CD14-positive monocyte (primary cell): ENCODE measurements at regions not wholly inside any gene's neighbourhood (a gene's known extent, or its start where the extent isn't known, plus 50 kb on each side); places are given as distances from the start of the nearest gene placed in this dataset.

Experiments used
- DNase-seq, 3 donors: peaks; one replicate each; pipeline ENCODE4 v3.0.0-alpha.2; 2011 to 2022
- H2AFZ ChIP-seq: 2 replicates; pipeline ENCODE4 v1.6.0; 2012; ENCODE audit warnings: mild to moderate bottlenecking, low read depth, low read length, inconsistent platforms; ENCODE audit not compliant: insufficient read depth, poor library complexity, severe bottlenecking
- H3K27ac ChIP-seq, 2 donors: 1 replicate in 1 of 2; 2 replicates in 1 of 2; pipeline ENCODE4 v1.5.1; 2012 to 2013; ENCODE audit warnings: low read length in 2 of 2, control low read depth in 1 of 2, inconsistent platforms in 1 of 2, low read depth in 1 of 2, mild to moderate bottlenecking in 1 of 2
- H3K27me3 ChIP-seq, 2 donors: one replicate each; pipeline versions ENCODE4 v1.6.0 to v1.6.1; 2011 to 2013; ENCODE audit warnings: low read length in 2 of 2; ENCODE audit not compliant: control insufficient read depth in 2 of 2, insufficient read depth in 2 of 2
- H3K36me3 ChIP-seq, 2 donors: replicated peaks in 1 of 2; 1 replicate in 1 of 2; 2 replicates in 1 of 2; pipeline versions ENCODE4 v1.5.1 to v1.6.1; 2012 to 2013; ENCODE audit warnings: low read length in 2 of 2, control low read depth in 1 of 2, inconsistent platforms in 1 of 2, mild to moderate bottlenecking in 1 of 2; ENCODE audit not compliant: insufficient read depth in 2 of 2, control insufficient read depth in 1 of 2
- H3K4me1 ChIP-seq, 2 donors: 1 replicate in 1 of 2; 2 replicates in 1 of 2; pipeline versions ENCODE4 v1.5.1 to v1.6.1; 2012 to 2013; ENCODE audit warnings: low read length in 2 of 2, control low read depth in 1 of 2, inconsistent platforms in 1 of 2, mild to moderate bottlenecking in 1 of 2, moderate library complexity in 1 of 2; ENCODE audit not compliant: insufficient read depth in 2 of 2, control insufficient read depth in 1 of 2
- H3K4me2 ChIP-seq: replicated peaks from 2 replicates; pipeline ENCODE3; 2012; ENCODE audit warnings: low read length, moderate library complexity, mild to moderate bottlenecking; ENCODE audit not compliant: poor library complexity, severe bottlenecking; ENCODE audit errors: extremely low read depth
- H3K4me3 ChIP-seq, 3 experiments: fragments of 200-600 bp in 1 of 3; sonication (generic) in 1 of 3; replicated peaks in 1 of 3; 1 replicate in 2 of 3; 2 replicates in 1 of 3; pipeline ENCODE4 v1.5.1; 2011 to 2013; ENCODE audit warnings: low read length in 3 of 3, mild to moderate bottlenecking in 3 of 3, control low read depth in 2 of 3, low read depth in 2 of 3, inconsistent platforms in 1 of 3, moderate library complexity in 1 of 3
- H3K79me2 ChIP-seq: 2 replicates; pipeline ENCODE4 v1.6.0; 2012; ENCODE audit warnings: mild to moderate bottlenecking, control low read depth, inconsistent platforms, low read length, moderate library complexity; ENCODE audit not compliant: insufficient read depth
- H3K9ac ChIP-seq: 2 replicates; pipeline ENCODE4 v1.6.0; 2017; ENCODE audit warnings: low read length, mild to moderate bottlenecking; ENCODE audit not compliant: insufficient read depth, poor library complexity, severe bottlenecking
- H3K9me3 ChIP-seq, 2 donors: replicated peaks in 1 of 2; 1 replicate in 1 of 2; 2 replicates in 1 of 2; pipeline versions ENCODE4 v1.5.1 to v1.6.1; 2012 to 2013; ENCODE audit warnings: low read length in 2 of 2, control low read depth in 1 of 2; ENCODE audit not compliant: control insufficient read depth in 1 of 2, insufficient read depth in 1 of 2
- H4K20me1 ChIP-seq: 2 replicates; pipeline ENCODE4 v1.6.0; 2012; ENCODE audit warnings: mild to moderate bottlenecking, low read length, control low read depth, moderate library complexity; ENCODE audit not compliant: insufficient read depth
- H3K27ac Mint-ChIP-seq, 7 donors: one replicate each; pipeline ENCODE4 v1.8.0; 2020; ENCODE audit warnings: mild to moderate bottlenecking in 7 of 7, mixed read lengths in 7 of 7, moderate library complexity in 6 of 7, inconsistent platforms in 2 of 7
- H3K27me3 Mint-ChIP-seq, 3 donors: one replicate each; pipeline ENCODE4 v1.8.0; 2021 to 2022; ENCODE audit warnings: low read depth in 3 of 3, mild to moderate bottlenecking in 3 of 3, mixed read lengths in 3 of 3, moderate library complexity in 3 of 3, inconsistent platforms in 1 of 3
- H3K36me3 Mint-ChIP-seq, 2 donors: one replicate each; pipeline ENCODE4 v1.8.0; 2020; ENCODE audit warnings: mixed read lengths in 2 of 2, inconsistent platforms in 1 of 2, mild to moderate bottlenecking in 1 of 2
- H3K4me1 Mint-ChIP-seq: one replicate; pipeline ENCODE4 v1.8.0; 2020; ENCODE audit warnings: mild to moderate bottlenecking, mixed read lengths
- H3K4me3 Mint-ChIP-seq, 2 donors: one replicate each; pipeline ENCODE4 v1.8.0; 2020; ENCODE audit warnings: mild to moderate bottlenecking in 2 of 2, mixed read lengths in 2 of 2, moderate library complexity in 1 of 2
- H3K9me3 Mint-ChIP-seq, 7 donors: one replicate each; pipeline ENCODE4 v1.8.0; 2020 to 2022; ENCODE audit warnings: mixed read lengths in 7 of 7, mild to moderate bottlenecking in 6 of 7, moderate library complexity in 6 of 7, inconsistent platforms in 2 of 7
- WGBS: methylation state at CpG from one replicate; pipeline ENCODE4 v1.1.5; 2013; ENCODE audit warnings: missing lambda C conversion rate; ENCODE audit not compliant: insufficient coverage; 5-methylcytosine and 5-hydroxymethylcytosine counted together
- intact Hi-C, 2 donors: fragments of 100-400 bp; cut with micrococcal nuclease; formaldehyde crosslinking; loops; one replicate each; pipeline versions ENCODE4 v1.15.0 to v1.15.1; 2023
- TF ChIP-seq, protein P1 (sequence below): fragments of 200-600 bp; IDR thresholded peaks from one replicate; pipeline ENCODE4 v1.8.0; 2022; ENCODE audit warnings: antibody characterized with exemption, mild to moderate bottlenecking

DNA sequence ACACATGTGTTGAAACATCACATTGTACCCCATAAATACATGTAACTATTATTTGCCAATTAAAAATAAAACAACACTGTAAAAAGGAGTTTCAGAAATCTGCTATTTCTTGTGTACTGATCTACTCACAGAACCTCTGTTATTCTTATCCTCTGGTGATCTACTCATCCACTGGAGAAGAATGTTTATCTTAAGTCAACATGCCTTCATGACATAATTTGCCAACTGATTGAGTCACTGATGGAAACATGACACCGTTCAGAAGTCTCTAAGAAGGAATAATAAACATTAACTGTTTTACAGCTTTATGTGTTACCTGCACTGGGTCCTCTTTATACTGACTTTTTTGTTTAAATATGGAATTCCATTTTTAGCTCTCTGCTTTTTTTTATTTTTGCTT, 555.2 kb downstream of the DCDC2C start:
- DNase-seq = no peak
- H3K36me3 ChIP-seq = no peaks in the 10 kb centered on the region
- H3K27me3 ChIP-seq = no peaks in the 10 kb centered on the region
- no peak overlapping the region for H3K27ac Mint-ChIP-seq
- no peaks in the 10 kb centered on the region for H4K20me1 ChIP-seq
- WGBS = no CpG with 5 or more reads among the region's 1 CpG
- H3K9ac ChIP-seq = no peak overlapping the region
- no peak overlapping the region for H3K27ac ChIP-seq
- no peaks in the 10 kb centered on the region for H3K36me3 Mint-ChIP-seq
- H3K9me3 ChIP-seq = peaks cover 0 to 4% of the 10 kb centered on the region in 2 donors
- H3K4me1 ChIP-seq = no peaks in the 10 kb centered on the region
- TF ChIP-seq, protein P1, sequence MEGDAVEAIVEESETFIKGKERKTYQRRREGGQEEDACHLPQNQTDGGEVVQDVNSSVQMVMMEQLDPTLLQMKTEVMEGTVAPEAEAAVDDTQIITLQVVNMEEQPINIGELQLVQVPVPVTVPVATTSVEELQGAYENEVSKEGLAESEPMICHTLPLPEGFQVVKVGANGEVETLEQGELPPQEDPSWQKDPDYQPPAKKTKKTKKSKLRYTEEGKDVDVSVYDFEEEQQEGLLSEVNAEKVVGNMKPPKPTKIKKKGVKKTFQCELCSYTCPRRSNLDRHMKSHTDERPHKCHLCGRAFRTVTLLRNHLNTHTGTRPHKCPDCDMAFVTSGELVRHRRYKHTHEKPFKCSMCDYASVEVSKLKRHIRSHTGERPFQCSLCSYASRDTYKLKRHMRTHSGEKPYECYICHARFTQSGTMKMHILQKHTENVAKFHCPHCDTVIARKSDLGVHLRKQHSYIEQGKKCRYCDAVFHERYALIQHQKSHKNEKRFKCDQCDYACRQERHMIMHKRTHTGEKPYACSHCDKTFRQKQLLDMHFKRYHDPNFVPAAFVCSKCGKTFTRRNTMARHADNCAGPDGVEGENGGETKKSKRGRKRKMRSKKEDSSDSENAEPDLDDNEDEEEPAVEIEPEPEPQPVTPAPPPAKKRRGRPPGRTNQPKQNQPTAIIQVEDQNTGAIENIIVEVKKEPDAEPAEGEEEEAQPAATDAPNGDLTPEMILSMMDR = no peak
- no peaks in the 10 kb centered on the region for H3K27me3 Mint-ChIP-seq
- H3K4me3 ChIP-seq = no peak overlapping the region
- H3K9me3 Mint-ChIP-seq = peaks cover 0 to 7% (median 1%) of the 10 kb centered on the region in 7 donors
- no peaks in the 10 kb centered on the region for H3K4me1 Mint-ChIP-seq
- no peaks in the 10 kb centered on the region for H3K79me2 ChIP-seq
- no peak overlapping the region for H2AFZ ChIP-seq
- intact Hi-C loops = no loop called here
- no peak overlapping the region for H3K4me3 Mint-ChIP-seq
- no peak overlapping the region for H3K4me2 ChIP-seq

DNA sequence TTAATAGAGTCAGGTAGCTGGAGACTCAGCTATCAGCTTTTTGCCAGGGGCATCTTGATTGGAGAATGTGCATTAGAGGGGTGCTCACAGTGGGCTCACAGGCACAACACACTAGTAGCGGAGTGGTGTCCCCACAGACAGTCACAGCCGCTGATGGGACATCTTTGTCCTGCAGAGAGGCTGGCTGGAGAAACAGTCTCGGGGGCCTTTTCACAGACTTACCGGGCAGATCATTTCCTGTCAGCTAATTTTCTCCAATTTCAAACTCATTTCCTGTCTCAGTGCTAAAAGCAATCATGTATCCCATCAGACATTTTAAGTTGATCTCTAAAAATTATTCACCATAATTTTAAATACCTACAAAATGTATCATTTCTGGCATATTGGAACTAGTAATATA, 562.6 kb downstream of the DCDC2C start:
- no peaks in the 10 kb centered on the region for H3K36me3 Mint-ChIP-seq
- H3K9me3 Mint-ChIP-seq = peaks cover 0 to 2% (median 0%) of the 10 kb centered on the region in 7 donors
- Histone ChIP-seq H3K27ac (no peak overlapping the region), H2AFZ (no peak overlapping the region), H3K27me3 (no peaks in the 10 kb centered on the region), H3K79me2 (no peaks in the 10 kb centered on the region), H3K4me1 (no peaks in the 10 kb centered on the region), H3K36me3 (no peaks in the 10 kb centered on the region), H4K20me1 (no peaks in the 10 kb centered on the region), H3K4me2 (no peak overlapping the region), H3K9ac (no peak overlapping the region), H3K4me3 (no peak overlapping the region), H3K9me3 (no peaks in the 10 kb centered on the region)
- 48% methylated on average over 4 of the region's 4 CpGs for WGBS
- H3K4me1 Mint-ChIP-seq = no peaks in the 10 kb centered on the region
- H3K27ac Mint-ChIP-seq = no peak overlapping the region
- no peaks in the 10 kb centered on the region for H3K27me3 Mint-ChIP-seq
- intact Hi-C loops = no loop called here
- H3K4me3 Mint-ChIP-seq = no peak overlapping the region
- no peak for DNase-seq
- TF ChIP-seq, protein P1 = no peak
